ENCODE measurements at regions not wholly inside any gene's neighbourhood (a gene's known extent, or its start where the extent isn't known, plus 50 kb on each side); places are given as distances from the start of the nearest gene placed in this dataset.
"Not testable (repeated sequence)": the region's sequence is repeated elsewhere in the genome, so short reads cannot be mapped to it uniquely, and the experiment has no call there.

GRCh38 chr9:65454666-65455065, 169.7 kb upstream of the FOXD4L5 start:
- DNase-seq (ENCODE audit: low read depth in 4 of 4, low spot score in 3 of 4), result not testable (repeated sequence)

GRCh38 chr9:65454034-65454433, 169.0 kb upstream of the FOXD4L5 start:
- not testable (repeated sequence) for DNase-seq (ENCODE audit: low read depth in 4 of 4, low spot score in 3 of 4)

GRCh38 chr9:65449886-65450610, 165.0 kb upstream of the FOXD4L5 start:
- not testable (repeated sequence) for DNase-seq (ENCODE audit: low read depth in 4 of 4, low spot score in 3 of 4)

- no peak for DNase-seq (ENCODE audit: low read depth in 4 of 4, low spot score in 3 of 4)
Measured at GRCh38 chr9:65449423-65449822, 164.4 kb upstream of the FOXD4L5 start.

- DNase-seq (ENCODE audit: low read depth in 4 of 4, low spot score in 3 of 4), result not testable (repeated sequence)
Measured at GRCh38 chr9:65447146-65447545, 162.1 kb upstream of the FOXD4L5 start.

GRCh38 chr9:65445991-65446390, 161.0 kb upstream of the FOXD4L5 start:
- not testable (repeated sequence) for DNase-seq (ENCODE audit: low read depth in 4 of 4, low spot score in 3 of 4)

GRCh38 chr9:65444943-65445342, 159.9 kb upstream of the FOXD4L5 start:
- DNase-seq (ENCODE audit: low read depth in 4 of 4, low spot score in 3 of 4), result no peak

GRCh38 chr9:65442116-65442515, 157.1 kb upstream of the FOXD4L5 start:
- not testable (repeated sequence) for DNase-seq (ENCODE audit: low read depth in 4 of 4, low spot score in 3 of 4)

- not testable (repeated sequence) for DNase-seq (ENCODE audit: low read depth in 4 of 4, low spot score in 3 of 4)
Measured at GRCh38 chr9:65441324-65441920, 156.4 kb upstream of the FOXD4L5 start.

- DNase-seq (ENCODE audit: low read depth in 4 of 4, low spot score in 3 of 4), result no peak
Measured at GRCh38 chr9:65437724-65438123, 152.7 kb upstream of the FOXD4L5 start.

GRCh38 chr9:65435464-65435863, 150.5 kb upstream of the FOXD4L5 start:
- no peak for DNase-seq (ENCODE audit: low read depth in 4 of 4, low spot score in 3 of 4)

- no peak for DNase-seq (ENCODE audit: low read depth in 4 of 4, low spot score in 3 of 4)
Measured at GRCh38 chr9:65432722-65433323, 147.8 kb upstream of the FOXD4L5 start.

- no peak for DNase-seq (ENCODE audit: low read depth in 4 of 4, low spot score in 3 of 4)
Measured at GRCh38 chr9:65432051-65432450, 147.0 kb upstream of the FOXD4L5 start.

- DNase-seq (ENCODE audit: low read depth in 4 of 4, low spot score in 3 of 4), result no peak
Measured at GRCh38 chr9:65430221-65430620, 145.2 kb upstream of the FOXD4L5 start.

- DNase-seq (ENCODE audit: low read depth in 4 of 4, low spot score in 3 of 4), result not testable (repeated sequence)
Measured at GRCh38 chr9:65427361-65427760, 142.4 kb upstream of the FOXD4L5 start.

GRCh38 chr9:65426813-65427212, 141.8 kb upstream of the FOXD4L5 start:
- not testable (repeated sequence) for DNase-seq (ENCODE audit: low read depth in 4 of 4, low spot score in 3 of 4)

GRCh38 chr9:65426231-65426630, 141.2 kb upstream of the FOXD4L5 start:
- DNase-seq (ENCODE audit: low read depth in 4 of 4, low spot score in 3 of 4), result no peak

GRCh38 chr9:65425183-65425582, 140.2 kb upstream of the FOXD4L5 start:
- DNase-seq (ENCODE audit: low read depth in 4 of 4, low spot score in 3 of 4), result not testable (repeated sequence)

GRCh38 chr9:65424437-65424984, 139.5 kb upstream of the FOXD4L5 start:
- DNase-seq (ENCODE audit: low read depth in 4 of 4, low spot score in 3 of 4), result not testable (repeated sequence)

GRCh38 chr9:65423691-65424436, 138.9 kb upstream of the FOXD4L5 start:
- DNase-seq (ENCODE audit: low read depth in 4 of 4, low spot score in 3 of 4), result not testable (repeated sequence)
